Central memory CD8-positive, alpha-beta T cell (primary cell): ENCODE measurements at regions not wholly inside any gene's neighbourhood (a gene's known extent, or its start where the extent isn't known, plus 50 kb on each side); places are given as distances from the start of the nearest gene placed in this dataset.
"Not testable (repeated sequence)": the region's sequence is repeated elsewhere in the genome, so short reads cannot be mapped to it uniquely, and the experiment has no call there.

Experiments
- ATAC-seq: fragments of 150-1000 bp; cut with Tn5 transposase; replicated peaks from 2 replicates; pipeline ENCODE4 v1.10.0; 2022; ENCODE audit warnings: mild to moderate bottlenecking, moderate FRiP score, moderate number of reproducible peaks; ENCODE audit not compliant: poor library complexity, severe bottlenecking; ENCODE audit errors: extremely low read depth
- DNase-seq, 2 donors: peaks; one replicate each; pipeline ENCODE4 v3.0.0; 2021; ENCODE audit warnings: low spot score in 2 of 2
- H3K27ac Mint-ChIP-seq: one replicate; pipeline ENCODE4 v1.8.0; 2022; ENCODE audit warnings: low read depth, mild to moderate bottlenecking, moderate library complexity, mixed read lengths
- H3K27me3 Mint-ChIP-seq: one replicate; pipeline ENCODE4 v1.8.0; 2022; ENCODE audit warnings: mixed read lengths
- H3K36me3 Mint-ChIP-seq: one replicate; pipeline ENCODE4 v1.8.0; 2022; ENCODE audit warnings: mild to moderate bottlenecking, moderate library complexity, mixed read lengths; ENCODE audit not compliant: insufficient read depth
- H3K4me1 Mint-ChIP-seq: one replicate; pipeline ENCODE4 v1.8.0; 2022; ENCODE audit warnings: mixed read lengths
- H3K4me3 Mint-ChIP-seq: one replicate; pipeline ENCODE4 v1.8.0; 2022; ENCODE audit warnings: mild to moderate bottlenecking, moderate library complexity, mixed read lengths
- H3K9me3 Mint-ChIP-seq: one replicate; pipeline ENCODE4 v1.8.0; 2022; ENCODE audit warnings: mixed read lengths

GRCh38 chr3:140856905-140857304 lies 84.7 kb upstream of the SLC25A36 start:
- ATAC-seq = no peak
- H3K9me3 Mint-ChIP-seq = no peaks in the 10 kb centered on the region
- no peak overlapping the region for H3K4me3 Mint-ChIP-seq
- DNase-seq = no peak
- H3K36me3 Mint-ChIP-seq = no peaks in the 10 kb centered on the region
- no peaks in the 10 kb centered on the region for H3K4me1 Mint-ChIP-seq
- peaks cover 17% of the 10 kb centered on the region for H3K27me3 Mint-ChIP-seq
- no peak overlapping the region for H3K27ac Mint-ChIP-seq

GRCh38 chr3:140857993-140858392 lies 83.6 kb upstream of the SLC25A36 start:
- peaks cover 27% of the 10 kb centered on the region for H3K27me3 Mint-ChIP-seq
- H3K4me1 Mint-ChIP-seq = no peaks in the 10 kb centered on the region
- no peak for ATAC-seq
- H3K4me3 Mint-ChIP-seq = no peak overlapping the region
- DNase-seq = no peak
- H3K36me3 Mint-ChIP-seq = no peaks in the 10 kb centered on the region
- H3K9me3 Mint-ChIP-seq = no peaks in the 10 kb centered on the region
- H3K27ac Mint-ChIP-seq = no peak overlapping the region

DNA sequence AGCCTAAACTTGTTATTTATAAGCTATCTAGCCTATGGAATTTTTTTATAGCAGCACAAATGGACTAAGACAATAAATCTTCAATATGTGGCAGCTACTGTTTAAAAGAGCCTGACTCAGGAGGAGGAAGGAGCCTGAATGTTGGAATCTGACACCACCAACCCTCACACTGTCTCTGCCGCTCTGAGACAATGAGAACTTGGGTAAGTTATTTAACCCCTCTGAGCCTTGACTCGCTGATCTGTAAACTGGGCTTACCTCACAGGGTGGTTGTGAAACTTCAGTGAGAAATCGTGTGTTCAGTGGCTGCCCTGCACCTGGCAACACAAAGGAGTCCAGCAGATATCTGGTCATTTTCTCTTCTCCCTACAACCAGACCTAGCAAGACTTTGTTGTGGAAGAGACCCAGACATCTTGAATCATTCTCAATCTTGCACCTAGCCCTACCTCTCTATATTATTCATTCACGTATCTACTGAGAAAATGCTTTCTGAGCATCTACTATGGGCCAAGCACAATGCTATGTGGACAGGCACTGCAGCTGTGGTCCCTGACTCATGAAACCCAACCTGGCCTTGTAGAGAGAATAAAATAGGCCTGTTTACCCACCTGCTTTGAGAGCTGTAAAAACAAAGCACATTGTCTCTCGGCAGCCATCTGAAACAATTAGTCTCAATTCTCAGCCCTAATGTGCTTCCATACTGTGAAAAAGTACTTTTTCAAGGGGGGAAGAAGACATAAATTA lies 81.9 kb upstream of the SLC25A36 start:
- ATAC-seq (no peak), DNase-seq (no peak)
- Mint-ChIP-seq H3K27ac (no peak overlapping the region), H3K9me3 (no peaks in the 10 kb centered on the region), H3K36me3 (no peaks in the 10 kb centered on the region), H3K4me1 (no peaks in the 10 kb centered on the region), H3K27me3 (peaks cover 20% of the 10 kb centered on the region), H3K4me3 (no peak overlapping the region)

GRCh38 chr3:140863580-140864009 lies 78.0 kb upstream of the SLC25A36 start:
- Mint-ChIP-seq H3K9me3 (no peaks in the 10 kb centered on the region), H3K36me3 (peaks cover 2% of the 10 kb centered on the region), H3K4me1 (no peaks in the 10 kb centered on the region), H3K27me3 (peaks cover 45% of the 10 kb centered on the region), H3K27ac (no peak overlapping the region), H3K4me3 (no peak overlapping the region)
- no peak for DNase-seq
- no peak for ATAC-seq

DNA sequence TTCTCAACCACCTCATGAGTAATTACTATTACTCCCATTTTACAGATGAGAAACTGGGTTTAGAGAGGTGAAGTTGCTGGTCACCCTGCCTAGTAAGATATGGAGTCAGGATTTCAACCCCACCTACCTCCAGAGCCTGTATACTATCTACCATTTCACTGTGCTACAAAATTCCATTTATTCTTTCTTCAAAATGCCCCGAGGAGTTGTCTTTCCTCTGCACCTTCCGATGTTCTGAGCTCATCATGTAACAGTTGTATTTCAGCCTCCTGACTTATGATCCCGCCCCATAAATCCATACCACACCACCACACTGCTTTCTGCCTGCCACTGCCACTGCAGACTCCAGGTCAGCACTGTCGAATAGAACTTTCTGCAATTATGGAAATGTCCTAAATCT lies 71.3 kb upstream of the SLC25A36 start:
- peaks cover 58% of the 10 kb centered on the region for H3K27me3 Mint-ChIP-seq
- no peak overlapping the region for H3K27ac Mint-ChIP-seq
- DNase-seq = no peak
- H3K36me3 Mint-ChIP-seq = no peaks in the 10 kb centered on the region
- no peaks in the 10 kb centered on the region for H3K4me1 Mint-ChIP-seq
- H3K9me3 Mint-ChIP-seq = no peaks in the 10 kb centered on the region
- no peak overlapping the region for H3K4me3 Mint-ChIP-seq
- no peak for ATAC-seq

DNA sequence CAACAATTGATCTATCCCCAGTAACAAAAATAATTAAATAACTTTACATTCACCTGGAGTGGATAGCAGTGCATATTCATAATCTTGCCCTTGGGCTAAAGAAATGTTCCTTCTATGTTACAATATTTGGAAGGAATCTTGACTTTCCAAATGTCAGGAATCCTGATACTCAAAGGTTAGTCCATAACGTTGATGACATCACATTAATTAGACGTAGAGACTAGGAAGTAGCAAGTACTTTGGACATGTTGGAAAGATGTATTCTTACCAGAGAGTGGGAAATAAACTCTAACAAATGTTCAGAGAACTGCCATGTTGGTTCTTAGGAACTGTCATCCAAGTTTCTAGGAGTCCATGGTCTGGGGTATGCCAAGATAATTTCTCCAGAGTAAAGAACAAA lies 70.6 kb upstream of the SLC25A36 start:
- no peak overlapping the region for H3K27ac Mint-ChIP-seq
- peaks cover 60% of the 10 kb centered on the region for H3K27me3 Mint-ChIP-seq

GRCh38 chr3:140872165-140872564 lies 69.5 kb upstream of the SLC25A36 start:
- H3K27ac Mint-ChIP-seq, H3K4me3 Mint-ChIP-seq, ATAC-seq, H3K4me1 Mint-ChIP-seq, DNase-seq, H3K36me3 Mint-ChIP-seq, H3K9me3 Mint-ChIP-seq: not testable (repeated sequence)
- H3K27me3 Mint-ChIP-seq = peaks cover 61% of the 10 kb centered on the region

More for the DNA sequence above, 70.6 kb upstream of the SLC25A36 start:
- Mint-ChIP-seq H3K4me1 (no peaks in the 10 kb centered on the region), H3K36me3 (no peaks in the 10 kb centered on the region), H3K4me3 (no peak overlapping the region), H3K9me3 (no peaks in the 10 kb centered on the region)
- no peak for ATAC-seq
- no peak for DNase-seq

- Mint-ChIP-seq H3K27me3 (peaks cover 59% of the 10 kb centered on the region), H3K4me1 (no peaks in the 10 kb centered on the region), H3K9me3 (peaks cover 18% of the 10 kb centered on the region), H3K4me3 (no peak overlapping the region), H3K27ac (no peak overlapping the region), H3K36me3 (no peaks in the 10 kb centered on the region)
- DNase-seq (no peak), ATAC-seq (no peak)
These were observed 58.1 kb upstream of the SLC25A36 start for GRCh38 chr3:140883428-140884040.

GRCh38 chr3:140885697-140886096 lies 55.9 kb upstream of the SLC25A36 start:
- H3K4me3 Mint-ChIP-seq, H3K36me3 Mint-ChIP-seq, ATAC-seq, H3K27ac Mint-ChIP-seq, DNase-seq, H3K4me1 Mint-ChIP-seq: not testable (repeated sequence)
- Mint-ChIP-seq H3K9me3 (peaks cover 13% of the 10 kb centered on the region), H3K27me3 (peaks cover 40% of the 10 kb centered on the region)
